HEK293T (cell line): ENCODE measurements at regions not wholly inside any gene's neighbourhood (a gene's known extent, or its start where the extent isn't known, plus 50 kb on each side); places are given as distances from the start of the nearest gene placed in this dataset.

Experiments
- ARNT ChIP-seq: fragments of 450-650 bp; IDR thresholded peaks from 2 replicates; pipeline ENCODE4 v1.6.1; 2017; ENCODE audit warnings: mild to moderate bottlenecking
- BHLHE40 ChIP-seq: fragments of 450-650 bp; IDR thresholded peaks from 2 replicates; pipeline ENCODE4 v1.6.1; 2016; ENCODE audit warnings: mild to moderate bottlenecking, moderate library complexity, borderline replicate concordance
- CTBP1 ChIP-seq: fragments of 450-650 bp; IDR thresholded peaks from 2 replicates; pipeline ENCODE4 v1.6.1; 2016; ENCODE audit warnings: borderline replicate concordance
- ELF4 ChIP-seq: fragments of 450-650 bp; IDR thresholded peaks from 2 replicates; pipeline ENCODE4 v1.6.1; 2017; ENCODE audit warnings: antibody characterized with exemption
- FOXA1 ChIP-seq: fragments of 450-650 bp; IDR thresholded peaks from 2 replicates; pipeline ENCODE4 v1.6.1; 2016; ENCODE audit warnings: mild to moderate bottlenecking
- FOXK2 ChIP-seq: fragments of 450-650 bp; IDR thresholded peaks from 2 replicates; pipeline ENCODE4 v1.6.1; 2016; ENCODE audit warnings: mild to moderate bottlenecking
- FOXM1 ChIP-seq: fragments of 450-650 bp; IDR thresholded peaks from 2 replicates; pipeline ENCODE4 v1.6.1; 2017; ENCODE audit warnings: mild to moderate bottlenecking, borderline replicate concordance
- HDGF ChIP-seq: fragments of 450-650 bp; IDR thresholded peaks from 2 replicates; pipeline ENCODE4 v1.6.1; 2017; ENCODE audit warnings: antibody characterized with exemption, borderline replicate concordance
- NFRKB ChIP-seq: fragments of 450-650 bp; IDR thresholded peaks from 2 replicates; pipeline ENCODE4 v1.6.1; 2016; ENCODE audit warnings: mild to moderate bottlenecking, moderate library complexity
- SP1 ChIP-seq: fragments of 450-650 bp; IDR thresholded peaks from 2 replicates; pipeline ENCODE4 v1.6.1; 2017
- SUZ12 ChIP-seq: fragments of 450-650 bp; IDR thresholded peaks from 2 replicates; pipeline ENCODE4 v1.6.1; 2016; ENCODE audit warnings: mild to moderate bottlenecking
- TARDBP ChIP-seq: fragments of 450-650 bp; IDR thresholded peaks from 2 replicates; pipeline ENCODE4 v1.6.1; 2016
- ZNF384 ChIP-seq: fragments of 450-650 bp; IDR thresholded peaks from 2 replicates; pipeline ENCODE4 v1.6.1; 2016

DNA sequence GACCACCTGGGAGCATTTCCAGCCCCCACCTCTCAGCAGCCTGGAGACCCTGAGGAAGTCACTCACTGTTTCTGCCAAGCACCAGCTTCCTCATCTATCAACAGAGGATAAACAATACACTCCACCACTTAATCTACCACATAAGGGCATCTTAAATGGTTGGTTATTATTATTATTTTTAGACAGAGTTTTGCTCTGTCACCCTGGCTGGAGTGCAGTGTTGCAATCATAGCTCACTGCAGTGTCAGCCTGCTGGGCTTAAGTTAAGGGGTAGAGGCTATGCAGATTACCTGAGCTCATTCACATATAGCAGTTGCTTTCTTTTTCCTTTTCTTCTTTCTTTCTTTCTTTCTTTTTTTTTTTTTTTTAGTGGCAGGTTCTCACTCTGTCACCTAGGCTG, 59.5 kb upstream of the ELN start:
- TF ChIP-seq SP1 (no peak), ZNF384 (no peak), SUZ12 (no peak), ELF4 (no peak), BHLHE40 (no peak), HDGF (no peak), ARNT (no peak), FOXM1 (no peak), TARDBP (no peak), CTBP1 (no peak), NFRKB (no peak), FOXA1 (no peak), FOXK2 (no peak)
